Esophagus squamous epithelium (tissue), 4 donors: ENCODE measurements at regions not wholly inside any gene's neighbourhood (a gene's known extent, or its start where the extent isn't known, plus 50 kb on each side); places are given as distances from the start of the nearest gene placed in this dataset.

ENCODE experiments used
- CTCF ChIP-seq, 6 experiments: fragments of 450-650 bp in 4 of 6; fragments of 200-600 bp in 2 of 6; sonication (generic) in 2 of 6; IDR thresholded peaks; one replicate each; pipeline ENCODE4 v1.5.1; 2016 to 2019; ENCODE audit warnings: antibody characterized with exemption in 6 of 6, mild to moderate bottlenecking in 4 of 6, moderate library complexity in 4 of 6
- POLR2A ChIP-seq, 4 donors: fragments of 450-650 bp; IDR thresholded peaks; one replicate each; pipeline ENCODE4 v1.6.1; 2017; ENCODE audit warnings: antibody characterized with exemption in 4 of 4, mild to moderate bottlenecking in 4 of 4, moderate library complexity in 3 of 4

GRCh38 chr5:41637869-41638268, 127.5 kb upstream of the PLCXD3 start:
- TF ChIP-seq CTCF (IDR thresholded peaks at IDR 0.05) = no peak
- no peak for TF ChIP-seq POLR2A (IDR thresholded peaks at IDR 0.05)
